Neural cell (in vitro differentiated cells): ENCODE measurements at regions not wholly inside any gene's neighbourhood (a gene's known extent, or its start where the extent isn't known, plus 50 kb on each side); places are given as distances from the start of the nearest gene placed in this dataset.

Source experiments
- H2AFZ ChIP-seq: fragments of 200-600, 300-800 bp; sonication (generic), shearing (Covaris generic); 2 replicates; pipeline ENCODE4 v1.6.0; 2014; ENCODE audit warnings: low read depth, mild to moderate bottlenecking, antibody characterized with exemption, low read length, moderate library complexity
- H3F3A ChIP-seq: fragments of 200-600 bp; shearing (Covaris generic); 2 replicates; pipeline ENCODE4 v1.6.1; 2016; ENCODE audit warnings: mild to moderate bottlenecking, moderate library complexity, mixed read lengths, antibody characterized with exemption, low read length; ENCODE audit not compliant: insufficient read depth, poor library complexity, severe bottlenecking
- H3K27ac ChIP-seq: fragments of 200-600, 300-800 bp; sonication (generic), shearing (Covaris generic); 2 replicates; pipeline ENCODE4 v1.5.1; 2014; ENCODE audit warnings: mild to moderate bottlenecking, low read length, moderate library complexity
- H3K27me3 ChIP-seq: fragments of 300-800, 200-600 bp; sonication (generic), shearing (Covaris generic); 2 replicates; pipeline ENCODE4 v1.6.0; 2014; ENCODE audit warnings: mild to moderate bottlenecking, low read depth, low read length, moderate library complexity; ENCODE audit not compliant: insufficient read depth
- H3K36me3 ChIP-seq: fragments of 300-800, 200-600 bp; sonication (generic), shearing (Covaris generic); 2 replicates; pipeline ENCODE4 v1.5.1; 2014; ENCODE audit warnings: mild to moderate bottlenecking, antibody characterized with exemption, low read length, moderate library complexity; ENCODE audit not compliant: insufficient read depth
- H3K4me2 ChIP-seq: fragments of 300-800, 200-600 bp; sonication (generic), shearing (Covaris generic); 2 replicates; pipeline ENCODE4 v1.6.0; 2014; ENCODE audit warnings: mild to moderate bottlenecking, low read length
- H3K4me3 ChIP-seq: fragments of 300-800, 200-600 bp; sonication (generic), shearing (Covaris generic); 2 replicates; pipeline ENCODE4 v1.5.1; 2014; ENCODE audit warnings: mild to moderate bottlenecking, low read length, moderate library complexity
- H3K79me2 ChIP-seq: fragments of 200-600 bp; shearing (Covaris generic); replicated peaks from 2 replicates; pipeline ENCODE4 v1.6.0; 2014; ENCODE audit warnings: mild to moderate bottlenecking, low read length, moderate library complexity; ENCODE audit not compliant: insufficient read depth
- H3K9ac ChIP-seq: fragments of 300-800, 200-600 bp; sonication (generic), shearing (Covaris generic); 2 replicates; pipeline ENCODE4 v1.6.1; 2016; ENCODE audit warnings: mild to moderate bottlenecking, low read length, mixed read lengths
- H3K9me2 ChIP-seq: fragments of 200-600 bp; shearing (Covaris generic); 2 replicates; pipeline ENCODE4 v1.6.1; 2016; ENCODE audit warnings: mild to moderate bottlenecking, low read length, mixed read lengths; ENCODE audit not compliant: insufficient read depth
- H3K9me3 ChIP-seq: fragments of 200-600, 300-800 bp; sonication (generic), shearing (Covaris generic); 2 replicates; pipeline ENCODE4 v1.6.1; 2016; ENCODE audit warnings: mild to moderate bottlenecking, mixed run types, low read length, moderate library complexity, mixed read lengths
- H4K20me1 ChIP-seq: fragments of 200-600 bp; shearing (Covaris generic); 2 replicates; pipeline ENCODE4 v1.6.1; 2016; ENCODE audit warnings: mild to moderate bottlenecking, mixed run types; ENCODE audit not compliant: insufficient read depth
- CTCF ChIP-seq: fragments of 450-650 bp; IDR thresholded peaks from 2 replicates; pipeline ENCODE4 v1.5.1; 2014; ENCODE audit warnings: antibody characterized with exemption, mild to moderate bottlenecking, moderate library complexity; ENCODE audit not compliant: poor library complexity, severe bottlenecking
- EP300 ChIP-seq: fragments of 450-650 bp; conservative IDR thresholded peaks from 2 replicates; pipeline ENCODE4 v1.6.1; 2014; ENCODE audit warnings: antibody characterized with exemption, mild to moderate bottlenecking, moderate library complexity; ENCODE audit not compliant: poor library complexity, severe bottlenecking
- EZH2 ChIP-seq: fragments of 200-600, 300-800 bp; shearing (Covaris generic), sonication (generic); IDR thresholded peaks from 2 replicates; pipeline ENCODE4 v1.6.1; 2014; ENCODE audit warnings: antibody characterized with exemption, low read length, borderline replicate concordance, mild to moderate bottlenecking; ENCODE audit not compliant: insufficient read depth, poor library complexity, severe bottlenecking
- MXI1 ChIP-seq: fragments of 450-650 bp; conservative IDR thresholded peaks from 2 replicates; pipeline ENCODE4 v1.6.1; 2014; ENCODE audit warnings: antibody characterized with exemption, mild to moderate bottlenecking; ENCODE audit not compliant: poor library complexity, severe bottlenecking
- POLR2AphosphoS5 ChIP-seq: IDR thresholded peaks from 2 replicates; pipeline ENCODE4 v1.6.1; 2012
- RAD21 ChIP-seq: fragments of 450-650 bp; conservative IDR thresholded peaks from 2 replicates; pipeline ENCODE4 v1.6.1; 2014; ENCODE audit warnings: antibody characterized with exemption, mild to moderate bottlenecking, moderate library complexity
- REST ChIP-seq: IDR thresholded peaks from 2 replicates; pipeline ENCODE4 v1.6.1; 2012; ENCODE audit warnings: borderline replicate concordance
- SMC3 ChIP-seq: fragments of 450-650 bp; conservative IDR thresholded peaks from 2 replicates; pipeline ENCODE4 v1.6.1; 2014; ENCODE audit warnings: antibody characterized with exemption, mild to moderate bottlenecking, moderate library complexity; ENCODE audit not compliant: poor library complexity
- TAF1 ChIP-seq: IDR thresholded peaks from 2 replicates; pipeline ENCODE4 v1.6.1; 2012; ENCODE audit warnings: low read depth

GRCh38 chr3:139803294-139803693, 125.5 kb upstream of the NMNAT3 start:
- H3K9ac ChIP-seq = no peak overlapping the region
- no peaks in the 10 kb centered on the region for H4K20me1 ChIP-seq
- H3K4me2 ChIP-seq = no peak overlapping the region
- H3K9me2 ChIP-seq = no peaks in the 10 kb centered on the region
- H3K79me2 ChIP-seq = no peaks in the 10 kb centered on the region
- H3K27ac ChIP-seq = no peak overlapping the region
- H3F3A ChIP-seq = no peaks in the 10 kb centered on the region
- H3K36me3 ChIP-seq = no peaks in the 10 kb centered on the region
- H3K9me3 ChIP-seq = no peaks in the 10 kb centered on the region
- TF ChIP-seq EZH2 = no peak
- TF ChIP-seq CTCF = no peak
- TF ChIP-seq RAD21 = no peak
- no peak for TF ChIP-seq SMC3
- H2AFZ ChIP-seq = no peak overlapping the region
- no peak overlapping the region for H3K4me3 ChIP-seq
- no peaks in the 10 kb centered on the region for H3K27me3 ChIP-seq

- no peaks in the 10 kb centered on the region for H3F3A ChIP-seq
- no peak overlapping the region for H3K4me3 ChIP-seq
- no peak overlapping the region for H2AFZ ChIP-seq
- no peaks in the 10 kb centered on the region for H3K79me2 ChIP-seq
- H4K20me1 ChIP-seq = no peaks in the 10 kb centered on the region
- H3K9ac ChIP-seq = no peak overlapping the region
- H3K27me3 ChIP-seq = no peaks in the 10 kb centered on the region
- H3K27ac ChIP-seq = no peak overlapping the region
- no peak overlapping the region for H3K4me2 ChIP-seq
- no peaks in the 10 kb centered on the region for H3K36me3 ChIP-seq
- H3K9me2 ChIP-seq = no peaks in the 10 kb centered on the region
- no peaks in the 10 kb centered on the region for H3K9me3 ChIP-seq
- TF ChIP-seq REST (peak; percentile 26), MXI1 (no peak)
Observed at GRCh38 chr3:139797724-139798343, 120.1 kb upstream of the NMNAT3 start.

- TF ChIP-seq SMC3 = no peak
- TF ChIP-seq MXI1 = no peak
- TF ChIP-seq TAF1 = no peak
- no peak for TF ChIP-seq EZH2
- TF ChIP-seq RAD21 = no peak
- TF ChIP-seq CTCF = no peak
- no peak for TF ChIP-seq EP300
- TF ChIP-seq POLR2AphosphoS5 = no peak
- no peak for TF ChIP-seq REST
- H3K27ac ChIP-seq = no peak overlapping the region
- no peak overlapping the region for H3K4me2 ChIP-seq
- H3K9me3 ChIP-seq = no peaks in the 10 kb centered on the region
- no peaks in the 10 kb centered on the region for H3F3A ChIP-seq
- H3K36me3 ChIP-seq = no peaks in the 10 kb centered on the region
- H3K79me2 ChIP-seq = no peaks in the 10 kb centered on the region
- no peaks in the 10 kb centered on the region for H3K27me3 ChIP-seq
- no peak overlapping the region for H3K4me3 ChIP-seq
- H2AFZ ChIP-seq = no peak overlapping the region
- H3K9ac ChIP-seq = no peak overlapping the region
- no peaks in the 10 kb centered on the region for H3K9me2 ChIP-seq
- H4K20me1 ChIP-seq = no peaks in the 10 kb centered on the region
Observed at GRCh38 chr3:139794469-139795265, 116.9 kb upstream of the NMNAT3 start.
